ENCODE measurements at regions not wholly inside any gene's neighbourhood (a gene's known extent, or its start where the extent isn't known, plus 50 kb on each side); places are given as distances from the start of the nearest gene placed in this dataset.

DNA sequence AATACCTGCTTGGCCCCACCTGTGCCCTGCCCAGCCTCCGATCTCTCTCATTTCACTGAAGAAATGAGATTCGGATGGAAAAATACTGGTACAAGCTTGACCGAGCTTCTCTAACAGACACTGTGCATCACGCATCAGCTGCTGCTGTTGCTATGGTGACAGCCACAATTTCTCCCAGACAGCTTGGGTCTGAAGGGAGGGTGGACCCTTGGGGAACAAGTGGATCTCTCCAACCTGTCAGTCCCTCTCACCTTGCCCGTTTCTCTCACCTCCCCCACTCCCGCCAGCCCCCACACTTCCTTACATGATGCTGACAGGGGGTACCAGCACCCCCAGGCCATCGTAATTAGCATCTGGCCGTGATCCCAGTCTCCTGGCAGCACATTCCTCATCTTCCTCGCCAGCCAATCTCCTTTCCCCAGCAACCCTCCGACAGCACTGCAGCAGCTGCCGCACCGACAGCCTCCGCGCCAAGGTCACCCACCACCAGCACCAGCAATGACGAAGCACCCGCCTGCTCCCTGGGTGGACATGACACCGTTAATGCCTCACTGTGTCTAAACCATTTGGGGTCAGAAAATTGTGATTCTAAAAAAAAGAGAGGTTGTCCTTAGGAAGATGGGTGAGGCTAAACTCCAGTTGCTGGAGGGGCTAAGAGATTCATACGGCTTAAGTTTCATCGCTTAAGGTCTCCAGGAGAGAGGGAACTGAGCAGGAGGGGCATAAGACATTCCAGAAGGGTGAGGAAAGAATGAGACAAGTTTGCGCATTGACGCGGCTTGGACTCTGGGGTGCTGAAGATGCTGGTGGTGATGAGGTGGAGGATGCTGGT, 58.6 kb upstream of the TNRC6A start:
- H3K4me1 Mint-ChIP-seq (ENCODE audit: low read depth): peaks cover 44% of the 10 kb centered on the region
- no peaks in the 10 kb centered on the region for H3K36me3 Mint-ChIP-seq (ENCODE audit: low read depth)
- peak overlapping the region; percentile 2 for H3K27ac Mint-ChIP-seq
- peak overlapping the region; percentile 52 for H3K4me3 Mint-ChIP-seq
- H3K27me3 Mint-ChIP-seq: peaks cover 14% of the 10 kb centered on the region
- H3K9me3 Mint-ChIP-seq: no peaks in the 10 kb centered on the region

DNA sequence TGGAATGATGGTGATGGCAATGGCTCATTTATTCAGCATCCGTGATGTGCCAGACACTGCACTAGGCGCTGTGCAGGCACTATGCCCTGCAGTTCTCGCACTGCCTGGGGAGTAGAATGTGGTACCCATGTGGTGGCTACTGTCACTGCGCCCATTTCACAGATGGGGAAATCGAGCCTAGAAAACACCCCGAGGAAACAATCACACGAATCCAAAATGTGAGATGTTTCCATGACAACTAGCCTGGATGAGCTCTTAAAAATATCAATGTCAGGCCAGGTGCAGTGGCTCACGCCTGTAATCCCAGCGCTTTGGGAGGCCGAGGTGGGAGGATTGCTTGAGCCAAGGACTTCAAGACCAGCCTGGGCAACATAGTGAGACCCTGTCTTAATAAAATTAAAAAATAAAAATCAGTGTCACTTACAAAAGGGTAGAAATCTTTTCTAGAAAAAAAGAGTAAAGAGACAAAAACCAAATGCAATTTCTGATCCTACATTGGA, 57.9 kb upstream of the TNRC6A start:
- Mint-ChIP-seq H3K27ac (no peak overlapping the region), H3K9me3 (no peaks in the 10 kb centered on the region), H3K4me3 (no peak overlapping the region), H3K4me1 (ENCODE audit: low read depth) (peaks cover 42% of the 10 kb centered on the region), H3K36me3 (ENCODE audit: low read depth) (no peaks in the 10 kb centered on the region), H3K27me3 (peaks cover 14% of the 10 kb centered on the region)

DNA sequence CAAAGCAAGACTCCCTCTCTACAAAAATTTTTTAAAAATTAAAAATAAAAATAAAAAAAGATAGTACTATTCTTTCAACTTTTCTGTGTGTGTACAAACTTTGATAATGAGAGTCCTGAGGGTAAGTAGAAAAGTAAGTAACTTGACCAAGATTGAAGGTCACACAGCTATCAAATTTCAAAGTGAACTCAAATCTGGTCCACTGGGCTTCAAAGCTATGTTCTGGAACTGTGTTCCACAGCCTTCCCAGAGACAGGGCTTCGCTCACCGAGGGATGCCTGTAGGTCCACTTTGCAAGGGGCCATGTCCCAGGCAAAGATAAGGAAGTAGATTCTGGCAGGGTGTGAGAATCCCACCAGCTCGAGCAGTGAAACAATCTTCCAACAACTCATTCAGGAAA, 56.3 kb upstream of the TNRC6A start:
- Mint-ChIP-seq H3K36me3 (ENCODE audit: low read depth) (no peaks in the 10 kb centered on the region), H3K9me3 (no peaks in the 10 kb centered on the region), H3K4me1 (ENCODE audit: low read depth) (peaks cover 30% of the 10 kb centered on the region), H3K27me3 (peaks cover 25% of the 10 kb centered on the region), H3K27ac (no peak overlapping the region), H3K4me3 (no peak overlapping the region)

DNA sequence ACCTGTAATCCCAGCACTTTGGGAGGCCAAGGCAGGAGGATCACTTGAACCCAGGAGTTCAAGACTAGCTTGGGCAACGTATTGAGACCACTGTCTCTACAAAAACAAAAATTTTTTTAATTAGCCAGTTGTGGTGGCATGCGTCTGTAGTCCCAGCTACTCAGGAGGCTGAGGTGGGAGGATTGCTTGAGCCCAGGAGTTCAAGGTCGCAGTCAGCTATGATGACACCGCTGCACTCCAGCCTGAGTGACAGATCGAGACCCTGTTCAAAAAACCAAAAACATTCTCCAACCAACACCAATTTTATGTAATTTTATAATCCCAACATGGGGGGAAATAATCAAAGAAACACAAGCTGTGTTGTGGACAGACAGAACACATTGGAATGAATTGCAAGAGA, 54.6 kb upstream of the TNRC6A start:
- H3K4me3 Mint-ChIP-seq: no peak overlapping the region
- no peaks in the 10 kb centered on the region for H3K9me3 Mint-ChIP-seq
- H3K27ac Mint-ChIP-seq: no peak overlapping the region
- H3K4me1 Mint-ChIP-seq (ENCODE audit: low read depth): peaks cover 14% of the 10 kb centered on the region
- H3K36me3 Mint-ChIP-seq (ENCODE audit: low read depth): no peaks in the 10 kb centered on the region
- H3K27me3 Mint-ChIP-seq: peaks cover 25% of the 10 kb centered on the region

DNA sequence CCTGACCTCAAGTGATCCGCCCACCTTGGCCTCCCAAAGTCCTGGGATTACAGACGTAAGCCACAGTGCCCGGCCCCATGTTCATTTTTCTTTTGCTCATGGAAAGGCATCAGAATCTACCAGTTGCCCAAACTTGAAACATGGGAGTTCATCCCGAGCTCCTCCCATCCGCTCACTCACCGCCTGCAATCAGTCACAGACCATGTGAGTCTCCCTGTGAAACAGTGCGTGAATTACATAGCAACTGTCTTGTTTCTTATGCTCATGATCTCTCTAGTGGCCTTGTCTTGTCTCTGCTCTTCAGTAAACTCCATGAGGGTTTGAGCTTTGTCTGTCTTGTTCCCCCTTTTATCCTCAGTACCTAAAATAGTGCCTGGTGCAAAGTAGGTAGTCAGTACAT, 52.1 kb upstream of the TNRC6A start:
- H3K4me1 Mint-ChIP-seq (ENCODE audit: low read depth): no peaks in the 10 kb centered on the region
- H3K27me3 Mint-ChIP-seq: peaks cover 20% of the 10 kb centered on the region
- no peak overlapping the region for H3K27ac Mint-ChIP-seq
- no peaks in the 10 kb centered on the region for H3K9me3 Mint-ChIP-seq
- no peaks in the 10 kb centered on the region for H3K36me3 Mint-ChIP-seq (ENCODE audit: low read depth)
- H3K4me3 Mint-ChIP-seq: no peak overlapping the region

Data from stimulated activated naive CD8-positive, alpha-beta T cell treated with anti-CD3 and anti-CD28 coated beads, Interleukin-15, Interleukin-2, amounts not matched to agents 100 ng/mL and 50 ng/mL, for 24 hours (primary cell).